ENCODE measurements at regions not wholly inside any gene's neighbourhood (a gene's known extent, or its start where the extent isn't known, plus 50 kb on each side); places are given as distances from the start of the nearest gene placed in this dataset.
A peak's percentile ranks its signal among the peaks of the same experiment; 100 is the strongest.

- no peak for TF ChIP-seq EP300 (IDR thresholded peaks at IDR 0.05)
- TF ChIP-seq CTCF (IDR thresholded peaks at IDR 0.05), result no peak
- no peak for TF ChIP-seq POLR2A (IDR thresholded peaks at IDR 0.05)
- no peak for TF ChIP-seq POLR2AphosphoS5 (IDR thresholded peaks at IDR 0.05)
- H3K4me1 ChIP-seq, result peaks cover 0 to 9% (median 6%) of the 10 kb centered on the region in 4 donors
- H3K9me3 ChIP-seq, result no peaks in the 10 kb centered on the region
- no peak overlapping the region for H3K4me3 ChIP-seq
- ATAC-seq (ENCODE audit: low FRiP score in 2 of 2) (peak in 1 of 2 donors; percentile 29), DNase-seq (no peak)
- 83 to 87% methylated on average over 3 of the region's 3 CpGs for WGBS, 2 donors
- H3K27me3 ChIP-seq, result no peaks in the 10 kb centered on the region
- H3K36me3 ChIP-seq, result no peaks in the 10 kb centered on the region
- no peak overlapping the region for H3K27ac ChIP-seq
Measured at GRCh38 chr6:56862415-56863175, 92.3 kb upstream of the BEND6 start.

GRCh38 chr6:56860475-56860874 lies 94.4 kb upstream of the BEND6 start:
- no peak for ATAC-seq (ENCODE audit: low FRiP score in 2 of 2)
- H3K27me3 ChIP-seq, result no peaks in the 10 kb centered on the region

GRCh38 chr6:56856036-56856580 lies 98.8 kb upstream of the BEND6 start:
- Histone ChIP-seq H3K4me3 (no peak overlapping the region), H3K9me3 (no peaks in the 10 kb centered on the region), H3K36me3 (no peaks in the 10 kb centered on the region), H3K4me1 (peaks cover 5 to 12% (median 10%) of the 10 kb centered on the region in 4 donors), H3K27ac (no peak overlapping the region), H3K27me3 (no peaks in the 10 kb centered on the region)
- ATAC-seq (ENCODE audit: low FRiP score in 2 of 2) (no peak), DNase-seq (no peak)
- TF ChIP-seq CTCF (IDR thresholded peaks at IDR 0.05), result no peak
- no peak for TF ChIP-seq POLR2AphosphoS5 (IDR thresholded peaks at IDR 0.05)
- no peak for TF ChIP-seq EP300 (IDR thresholded peaks at IDR 0.05)
- no peak for TF ChIP-seq POLR2A (IDR thresholded peaks at IDR 0.05)
- 49 to 55% methylated on average over 4 of the region's 4 CpGs for WGBS, 2 donors

More at GRCh38 chr6:56860475-56860874, 94.4 kb upstream of the BEND6 start:
- H3K9me3 ChIP-seq, result no peaks in the 10 kb centered on the region
- no peak for TF ChIP-seq POLR2AphosphoS5 (IDR thresholded peaks at IDR 0.05)
- TF ChIP-seq EP300 (IDR thresholded peaks at IDR 0.05), result no peak
- TF ChIP-seq CTCF (IDR thresholded peaks at IDR 0.05), result no peak
- no peak for TF ChIP-seq POLR2A (IDR thresholded peaks at IDR 0.05)
- DNase-seq, result no peak
- H3K27ac ChIP-seq, result no peak overlapping the region
- WGBS, 2 donors, result 55 to 70% methylated on average over 4 of the region's 4 CpGs
- H3K4me3 ChIP-seq, result no peak overlapping the region
- H3K4me1 ChIP-seq, result peaks cover 0 to 9% (median 6%) of the 10 kb centered on the region in 4 donors
- H3K36me3 ChIP-seq, result no peaks in the 10 kb centered on the region

- WGBS, 2 donors, result 93 to 96% methylated on average over 2 of the region's 2 CpGs
- H3K27me3 ChIP-seq, result no peaks in the 10 kb centered on the region
- H3K9me3 ChIP-seq, result no peaks in the 10 kb centered on the region
- DNase-seq, result no peak
- no peak overlapping the region for H3K27ac ChIP-seq
- H3K4me1 ChIP-seq, result peaks cover 5 to 12% (median 12%) of the 10 kb centered on the region in 4 donors
- H3K36me3 ChIP-seq, result no peaks in the 10 kb centered on the region
- no peak overlapping the region for H3K4me3 ChIP-seq
- no peak for TF ChIP-seq EP300 (IDR thresholded peaks at IDR 0.05)
- ATAC-seq (ENCODE audit: low FRiP score in 2 of 2), result no peak
Measured at GRCh38 chr6:56854086-56854485, 100.8 kb upstream of the BEND6 start.

GRCh38 chr6:56853541-56853940 lies 101.4 kb upstream of the BEND6 start:
- no peak overlapping the region for H3K4me3 ChIP-seq
- no peaks in the 10 kb centered on the region for H3K9me3 ChIP-seq
- H3K4me1 ChIP-seq, result peaks cover 5 to 12% (median 12%) of the 10 kb centered on the region in 4 donors
- no peaks in the 10 kb centered on the region for H3K36me3 ChIP-seq
- no peak for TF ChIP-seq EP300 (IDR thresholded peaks at IDR 0.05)
- H3K27ac ChIP-seq, result no peak overlapping the region
- no peaks in the 10 kb centered on the region for H3K27me3 ChIP-seq
- ATAC-seq (ENCODE audit: low FRiP score in 2 of 2) (no peak), DNase-seq (no peak)
- WGBS, 2 donors, result 63 to 75% methylated on average over 2 of the region's 2 CpGs

Measured in upper lobe of left lung (tissue), 6 donors.